ENCODE measurements at regions not wholly inside any gene's neighbourhood (a gene's known extent, or its start where the extent isn't known, plus 50 kb on each side); places are given as distances from the start of the nearest gene placed in this dataset.

GRCh38 chrX:137646472-137646871 is 80.5 kb downstream of the ZIC3 start:
- no peak for TF ChIP-seq CTCF (conservative IDR thresholded peaks at IDR 0.05; ENCODE audit: low read depth, low read length)
- no peak for DNase-seq (ENCODE audit: low read depth)
- H3K4me3 ChIP-seq (ENCODE audit: low read depth, low read length) = no peak overlapping the region

GRCh38 chrX:137651647-137652046 is 85.7 kb downstream of the ZIC3 start:
- H3K4me3 ChIP-seq (ENCODE audit: low read depth, low read length) = no peak overlapping the region
- TF ChIP-seq CTCF (conservative IDR thresholded peaks at IDR 0.05; ENCODE audit: low read depth, low read length) = no peak
- no peak for DNase-seq (ENCODE audit: low read depth)

GRCh38 chrX:137652086-137652485 is 86.2 kb downstream of the ZIC3 start:
- DNase-seq (ENCODE audit: low read depth) = no peak
- no peak for TF ChIP-seq CTCF (conservative IDR thresholded peaks at IDR 0.05; ENCODE audit: low read depth, low read length)
- H3K4me3 ChIP-seq (ENCODE audit: low read depth, low read length) = no peak overlapping the region

DNA sequence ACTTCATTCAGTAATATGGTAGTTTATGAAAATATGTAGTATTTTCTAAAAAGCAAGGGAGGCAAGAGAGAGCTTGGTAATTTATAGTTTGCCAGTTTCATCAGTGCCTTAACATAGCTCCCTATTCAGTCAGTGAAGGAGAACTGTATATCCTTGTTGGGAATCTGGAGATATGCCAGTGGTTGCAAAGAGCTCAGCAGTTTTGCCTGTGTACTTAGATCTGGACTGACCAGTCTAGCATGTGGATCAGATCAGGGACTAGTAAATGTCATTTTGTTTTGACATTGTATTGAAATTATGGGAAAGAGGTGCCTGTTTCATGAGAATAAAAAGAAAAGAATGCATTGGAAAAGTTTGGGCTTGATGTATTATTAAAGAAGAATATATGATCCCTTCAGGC is 88.6 kb downstream of the ZIC3 start:
- no peak for DNase-seq (ENCODE audit: low read depth)
- TF ChIP-seq CTCF (conservative IDR thresholded peaks at IDR 0.05; ENCODE audit: low read depth, low read length) = no peak
- H3K4me3 ChIP-seq (ENCODE audit: low read depth, low read length) = no peak overlapping the region

DNA sequence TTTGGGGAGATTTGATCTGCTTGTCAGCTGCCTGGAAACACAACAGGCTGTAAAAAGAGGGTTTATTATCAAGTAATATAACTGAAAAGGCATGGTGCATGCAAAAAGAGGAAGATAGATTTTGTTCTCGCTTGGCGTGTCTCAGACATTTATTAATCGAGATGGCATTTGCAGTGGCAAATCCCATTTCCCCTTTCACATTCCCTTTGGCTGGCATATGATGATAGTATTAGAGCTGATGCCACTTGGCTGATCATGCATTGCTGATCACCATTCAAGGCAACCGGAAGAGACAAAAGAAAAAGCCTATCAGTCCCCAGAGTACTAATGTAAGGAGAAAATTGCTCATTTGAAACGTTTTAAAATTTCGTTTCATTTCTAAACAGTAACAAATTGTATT is 101.8 kb downstream of the ZIC3 start:
- no peak for DNase-seq (ENCODE audit: low read depth)
- H3K4me3 ChIP-seq (ENCODE audit: low read depth, low read length) = no peak overlapping the region
- no peak for TF ChIP-seq CTCF (conservative IDR thresholded peaks at IDR 0.05; ENCODE audit: low read depth, low read length)

DNA sequence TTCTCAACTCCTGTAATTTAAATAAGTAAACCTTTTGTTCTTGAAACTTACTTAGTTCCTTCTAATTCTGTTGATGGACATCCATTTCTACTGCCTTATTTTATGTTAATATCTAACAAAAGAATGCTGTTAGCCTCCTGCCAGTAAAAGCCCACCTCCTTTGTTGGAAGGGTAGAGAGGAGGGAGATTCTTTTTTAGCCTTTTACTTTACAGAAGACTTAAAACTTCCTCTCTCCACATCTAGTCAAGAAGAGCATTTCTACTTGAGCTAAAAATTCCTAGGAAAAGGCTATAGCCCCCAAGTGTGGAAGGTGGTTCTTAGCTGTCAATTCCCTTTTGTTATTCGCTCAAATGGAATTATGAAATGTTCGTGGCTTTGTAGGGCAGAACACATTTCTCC is 118.7 kb downstream of the ZIC3 start:
- DNase-seq (ENCODE audit: low read depth) = no peak
- no peak overlapping the region for H3K4me3 ChIP-seq (ENCODE audit: low read depth, low read length)
- TF ChIP-seq CTCF (conservative IDR thresholded peaks at IDR 0.05; ENCODE audit: low read depth, low read length) = no peak

DNA sequence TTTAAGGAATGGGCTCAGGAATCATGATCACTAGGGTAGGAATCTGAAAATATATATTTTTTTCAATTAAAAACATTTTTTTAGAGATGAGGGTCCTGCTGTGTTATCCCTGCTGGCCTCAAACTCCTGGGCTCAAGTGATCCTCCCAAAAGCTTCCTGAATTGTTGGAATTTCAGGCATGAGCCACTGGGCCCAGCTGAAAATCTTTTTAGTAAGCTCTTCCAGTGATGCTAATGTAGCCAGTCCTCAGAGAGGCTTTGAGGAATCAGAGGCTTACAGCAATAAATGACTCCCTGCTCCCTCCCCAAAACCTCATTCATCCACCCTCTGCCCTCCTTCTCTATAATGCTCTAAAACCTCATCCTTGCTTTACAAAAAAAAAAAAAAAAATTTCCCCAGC is 129.5 kb downstream of the ZIC3 start:
- no peak for TF ChIP-seq CTCF (conservative IDR thresholded peaks at IDR 0.05; ENCODE audit: low read depth, low read length)
- no peak for DNase-seq (ENCODE audit: low read depth)
- H3K4me3 ChIP-seq (ENCODE audit: low read depth, low read length) = no peak overlapping the region

Data from choroid plexus epithelial cell (primary cell).